ENCODE measurements at regions not wholly inside any gene's neighbourhood (a gene's known extent, or its start where the extent isn't known, plus 50 kb on each side); places are given as distances from the start of the nearest gene placed in this dataset.

DNA sequence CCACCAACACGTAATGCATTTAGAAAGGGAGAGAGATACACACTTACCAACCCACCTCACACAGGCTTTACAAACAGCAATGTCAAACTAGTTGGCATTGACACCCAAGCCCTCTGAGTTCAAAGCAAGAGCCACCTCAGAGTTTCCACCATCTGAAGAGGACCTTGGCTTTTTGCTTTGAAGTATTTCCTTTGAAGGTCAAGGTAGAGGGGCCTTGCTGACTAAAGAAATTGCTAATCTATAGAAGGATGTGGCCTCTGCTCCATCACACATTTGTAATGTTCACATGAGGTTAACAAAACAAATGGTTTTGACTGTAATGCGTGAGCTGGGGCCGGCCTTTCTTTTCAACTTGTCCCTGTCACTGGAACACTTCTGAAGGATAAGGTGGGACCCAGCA lies 117.7 kb downstream of the POLR2M start:
- no peak overlapping the region for H4K91ac ChIP-seq (replicated peaks; ENCODE audit: insufficient read length, low read length)
- H3K4ac ChIP-seq (replicated peaks; ENCODE audit: insufficient read length, low read depth, low read length), result no peak overlapping the region
- H3K14ac ChIP-seq (ENCODE audit: insufficient read length), result no peak overlapping the region
- H3K27me3 ChIP-seq (replicated peaks in 1 of 4; ENCODE audit: control insufficient read depth in 3 of 4, extremely low read depth in 1 of 4, insufficient read depth in 3 of 4, low read length in 3 of 4), result no peaks in the 10 kb centered on the region
- H4K5ac ChIP-seq (ENCODE audit: insufficient read length, low read depth, low read length), result no peak overlapping the region
- no peaks in the 10 kb centered on the region for H3K36me3 ChIP-seq (ENCODE audit: control insufficient read depth in 2 of 4, insufficient read depth in 4 of 4, low read length in 3 of 4)
- no peaks in the 10 kb centered on the region for H3K4me1 ChIP-seq (replicated peaks in 1 of 4; ENCODE audit: control insufficient read depth in 3 of 4, insufficient read depth in 4 of 4, low read length in 3 of 4)
- CTCF ChIA-PET (ENCODE audit: partially characterized antibody), result interaction anchor here (0.6 to 1.4 kb wide), 4 partner anchors 9 to 71 kb away, joined by 3 to 5 read pairs (median 3); no protein-coding TSS in a partner anchor
- H3K4me2 ChIP-seq (ENCODE audit: insufficient read depth in 1 of 2, low read depth in 2 of 2, low read length in 2 of 2), result no peak overlapping the region
- H3K27ac ChIP-seq (ENCODE audit: low read depth, low read length), result no peak overlapping the region
- no peak overlapping the region for H3K4me3 ChIP-seq (ENCODE audit: extremely low read depth in 1 of 4, insufficient read depth in 2 of 4, low read depth in 3 of 4, low read length in 4 of 4)
- no peaks in the 10 kb centered on the region for H3K79me1 ChIP-seq (ENCODE audit: low read depth, low read length)
- POLR2A ChIA-PET (ENCODE audit: partially characterized antibody), result no interaction called here
- H3K23me2 ChIP-seq (ENCODE audit: low read depth, low read length), result no peaks in the 10 kb centered on the region
- DNase-seq (ENCODE audit: low read depth in 1 of 2, low spot score in 2 of 2), result no peak
- H3K9ac ChIP-seq (replicated peaks in 1 of 4; ENCODE audit: extremely low read depth in 1 of 4, low read depth in 3 of 4, low read length in 3 of 4), result no peak overlapping the region
- no peak overlapping the region for H2BK12ac ChIP-seq (ENCODE audit: low read depth, low read length)
- WGBS, 2 experiments (ENCODE audit: extremely low coverage in 1 of 2, insufficient coverage in 1 of 2, insufficient read length in 1 of 2, insufficient replicate concordance in 2 of 2, low coverage in 1 of 2, low lambda C conversion rate in 2 of 2, missing lambda C conversion rate in 1 of 2), result 93% methylated on average over 3 of the region's 3 CpGs; no CpG with 5 or more reads in 1 of the 2 experiments
- no peaks in the 10 kb centered on the region for H4K20me1 ChIP-seq (replicated peaks in 1 of 2; ENCODE audit: control insufficient read depth in 1 of 2, insufficient read depth in 2 of 2, low read length in 2 of 2)
- H2AK5ac ChIP-seq (ENCODE audit: low read depth, low read length), result no peak overlapping the region
- H2BK20ac ChIP-seq (ENCODE audit: low read length), result no peak overlapping the region
- no peak for FAIRE-seq
- no peaks in the 10 kb centered on the region for H3K9me3 ChIP-seq (ENCODE audit: insufficient read depth in 2 of 2, low read depth in 1 of 2, low read length in 1 of 2)
- H4K8ac ChIP-seq (ENCODE audit: extremely low read depth, insufficient read depth, low read length), result no peak overlapping the region
- H3K18ac ChIP-seq (ENCODE audit: extremely low read depth, low read length), result no peak overlapping the region
- H3K56ac ChIP-seq (replicated peaks; ENCODE audit: insufficient read length, low read depth, low read length), result no peak overlapping the region
- H2BK15ac ChIP-seq (ENCODE audit: low read length), result no peak overlapping the region
- H3K79me2 ChIP-seq (ENCODE audit: control insufficient read depth in 1 of 2, insufficient read depth in 2 of 2, low read length in 2 of 2), result no peaks in the 10 kb centered on the region
- no peak overlapping the region for H2BK5ac ChIP-seq (ENCODE audit: low read depth, low read length)
- H2BK120ac ChIP-seq (replicated peaks; ENCODE audit: low read depth, low read length), result no peak overlapping the region
- H3K23ac ChIP-seq (ENCODE audit: insufficient read length), result no peak overlapping the region
- TF ChIP-seq HDAC6 (IDR thresholded peaks at IDR 0.05; ENCODE audit: low read depth, low read length) (no peak), SIX5 (IDR thresholded peaks at IDR 0.05; ENCODE audit: low read depth, low read length) (no peak), CTBP2 (IDR thresholded peaks at IDR 0.05; ENCODE audit: borderline replicate concordance, insufficient read depth, insufficient read length, low read length) (no peak)
- no peak overlapping the region for H2AFZ ChIP-seq (ENCODE audit: low read length)

Measured in H1 (cell line).